GM21737 (cell line): ENCODE measurements at regions not wholly inside any gene's neighbourhood (a gene's known extent, or its start where the extent isn't known, plus 50 kb on each side); places are given as distances from the start of the nearest gene placed in this dataset.

Source experiments
- ATAC-seq: cut with Tn5 transposase; IDR thresholded peaks from one replicate; pipeline ENCODE4 v1.9.1; 2021; ENCODE audit warnings: mild to moderate bottlenecking, moderate library complexity; ENCODE audit not compliant: unreplicated experiment

- ATAC-seq: no peak
Measured at GRCh38 chr2:52765735-52766134, 1001.9 kb upstream of the CHAC2 start.

GRCh38 chr2:52749764-52750163 is 1017.8 kb upstream of the CHAC2 start:
- no peak for ATAC-seq

GRCh38 chr2:52745144-52745543 is 1022.5 kb upstream of the CHAC2 start:
- ATAC-seq: no peak

- no peak for ATAC-seq
Measured at GRCh38 chr2:52732849-52733395, 1034.7 kb upstream of the CHAC2 start.

- no peak for ATAC-seq
Measured at GRCh38 chr2:52724585-52724984, 1043.0 kb upstream of the CHAC2 start.

GRCh38 chr2:52717836-52718235 is 1049.8 kb upstream of the CHAC2 start:
- ATAC-seq: no peak

GRCh38 chr2:52710810-52711618 is 1056.6 kb upstream of the CHAC2 start:
- no peak for ATAC-seq

GRCh38 chr2:52704251-52704650 is 1063.4 kb upstream of the CHAC2 start:
- no peak for ATAC-seq

- no peak for ATAC-seq
Measured at GRCh38 chr2:52703004-52703403, 1064.6 kb upstream of the CHAC2 start.

- ATAC-seq: no peak
Measured at GRCh38 chr2:52698408-52698807, 1069.2 kb upstream of the CHAC2 start.

GRCh38 chr2:52697690-52698089 is 1069.9 kb upstream of the CHAC2 start:
- no peak for ATAC-seq

GRCh38 chr2:52695731-52696130 is 1071.9 kb upstream of the CHAC2 start:
- no peak for ATAC-seq

- no peak for ATAC-seq
Measured at GRCh38 chr2:52686935-52687334, 1080.7 kb upstream of the CHAC2 start.

GRCh38 chr2:52676056-52676455 is 1091.5 kb upstream of the CHAC2 start:
- no peak for ATAC-seq

- ATAC-seq: no peak
Measured at GRCh38 chr2:52668724-52669123, 1098.9 kb upstream of the CHAC2 start.

GRCh38 chr2:52659546-52659945 is 1108.1 kb upstream of the CHAC2 start:
- ATAC-seq: no peak

GRCh38 chr2:52658598-52658997 is 1109.0 kb upstream of the CHAC2 start:
- no peak for ATAC-seq

GRCh38 chr2:52639692-52640091 is 1127.9 kb upstream of the CHAC2 start:
- ATAC-seq: no peak

GRCh38 chr2:52632543-52632942 is 1135.1 kb upstream of the CHAC2 start:
- no peak for ATAC-seq

- no peak for ATAC-seq
Measured at GRCh38 chr2:52629944-52630343, 1137.7 kb upstream of the CHAC2 start.

GRCh38 chr2:52629531-52629930 is 1138.1 kb upstream of the CHAC2 start:
- ATAC-seq: no peak

- ATAC-seq: no peak
Measured at GRCh38 chr2:52622266-52622665, 1145.3 kb upstream of the CHAC2 start.

- no peak for ATAC-seq
Measured at GRCh38 chr2:52613064-52613463, 1154.5 kb upstream of the CHAC2 start.
